CD4-positive, alpha-beta T cell (primary cell): ENCODE measurements at regions not wholly inside any gene's neighbourhood (a gene's known extent, or its start where the extent isn't known, plus 50 kb on each side); places are given as distances from the start of the nearest gene placed in this dataset.

ENCODE experiments used
- ATAC-seq: fragments of 200-7000 bp; cut with Tn5 transposase; one replicate; pipeline ENCODE4 v1.10.0; 2022; ENCODE audit warnings: mild to moderate bottlenecking; ENCODE audit not compliant: poor library complexity
- CTCF ChIA-PET: fragments of 350-600 bp; sonication (Branson Sonifier 250); formaldehyde crosslinking; loops from one replicate; lab custom pipeline; 2021; ENCODE audit warnings: antibody characterized with exemption, inconsistent platforms; lab: Charles Lee
- POLR2A ChIA-PET: fragments of 350-600 bp; sonication (Branson Sonifier 250); formaldehyde crosslinking; loops from one replicate; lab custom pipeline; 2021; ENCODE audit warnings: antibody characterized with exemption, inconsistent platforms; lab: Charles Lee
- DNase-seq, 14 experiments: peaks; one replicate each; pipeline ENCODE4 v3.0.0-alpha.2; 2013 to 2020; ENCODE audit warnings: mixed read lengths in 2 of 14
- H3K27ac ChIP-seq, 2 donors: one replicate each; pipeline versions ENCODE4 v1.5.1 to v1.7.0; 2013; ENCODE audit warnings: low read length in 2 of 2, low read depth in 1 of 2, mild to moderate bottlenecking in 1 of 2
- H3K27me3 ChIP-seq, 2 experiments: 1 replicate in 1 of 2; 2 replicates in 1 of 2; pipeline versions ENCODE4 v1.6.1 to v1.7.0; 2013; ENCODE audit warnings: low read length in 2 of 2, control low read depth in 1 of 2, mild to moderate bottlenecking in 1 of 2, moderate library complexity in 1 of 2; ENCODE audit not compliant: insufficient read depth in 2 of 2, control insufficient read depth in 1 of 2
- H3K36me3 ChIP-seq: one replicate; pipeline ENCODE4 v1.6.1; 2013; ENCODE audit warnings: low read length, control low read depth; ENCODE audit not compliant: insufficient read depth
- H3K4me1 ChIP-seq: one replicate; pipeline ENCODE4 v1.6.1; 2013; ENCODE audit warnings: low read length, control low read depth; ENCODE audit not compliant: insufficient read depth
- H3K4me3 ChIP-seq: one replicate; pipeline ENCODE4 v1.5.1; 2013; ENCODE audit warnings: mild to moderate bottlenecking, low read length, moderate library complexity
- H3K9me3 ChIP-seq, 2 experiments: 1 replicate in 1 of 2; 2 replicates in 1 of 2; pipeline versions ENCODE4 v1.6.1 to v1.7.0; 2013; ENCODE audit warnings: low read length in 2 of 2, mild to moderate bottlenecking in 2 of 2, control low read depth in 1 of 2, moderate library complexity in 1 of 2; ENCODE audit not compliant: control insufficient read depth in 1 of 2, insufficient read depth in 1 of 2
- H3K27ac Mint-ChIP-seq: one replicate; pipeline ENCODE4 v1.8.0; 2020; ENCODE audit warnings: mixed read lengths
- H3K27me3 Mint-ChIP-seq: one replicate; pipeline ENCODE4 v1.8.0; 2021; ENCODE audit warnings: mixed read lengths
- H3K36me3 Mint-ChIP-seq: one replicate; pipeline ENCODE4 v1.8.0; 2021; ENCODE audit warnings: low read depth, mixed read lengths
- H3K4me1 Mint-ChIP-seq: one replicate; pipeline ENCODE4 v1.8.0; 2021; ENCODE audit warnings: low read depth, mixed read lengths
- H3K4me3 Mint-ChIP-seq: one replicate; pipeline ENCODE4 v1.8.0; 2020; ENCODE audit warnings: mild to moderate bottlenecking, mixed read lengths
- H3K9me3 Mint-ChIP-seq: one replicate; pipeline ENCODE4 v1.8.0; 2020; ENCODE audit warnings: mixed read lengths
- intact Hi-C, 2 experiments: fragments of 100-400 bp; cut with DNase I in 1 of 2; cut with micrococcal nuclease in 1 of 2; formaldehyde crosslinking; loops; one replicate each; pipeline versions ENCODE4 v1.15.1 to v1.9.0; 2023 to 2025; cut with DNase I, micrococcal nuclease
- TF ChIP-seq, protein P1 (sequence below): fragments of 200-600 bp; IDR thresholded peaks from one replicate; pipeline ENCODE4 v1.8.0; 2022; ENCODE audit warnings: antibody characterized with exemption, mild to moderate bottlenecking

GRCh38 chr4:148770848-148771247 lies 328.6 kb upstream of the NR3C2 start:
- Histone ChIP-seq H3K27ac (no peak overlapping the region), H3K4me1 (no peaks in the 10 kb centered on the region), H3K27me3 (no peaks in the 10 kb centered on the region), H3K36me3 (no peaks in the 10 kb centered on the region), H3K4me3 (no peak overlapping the region), H3K9me3 (no peaks in the 10 kb centered on the region)
- H3K36me3 Mint-ChIP-seq = no peaks in the 10 kb centered on the region
- no peaks in the 10 kb centered on the region for H3K27me3 Mint-ChIP-seq
- H3K4me1 Mint-ChIP-seq = no peaks in the 10 kb centered on the region
- ChIA-PET CTCF (no interaction called here), POLR2A (no interaction called here)
- no peak overlapping the region for H3K4me3 Mint-ChIP-seq
- DNase-seq (no peak), ATAC-seq (no peak)
- no peaks in the 10 kb centered on the region for H3K9me3 Mint-ChIP-seq
- TF ChIP-seq, protein P1, sequence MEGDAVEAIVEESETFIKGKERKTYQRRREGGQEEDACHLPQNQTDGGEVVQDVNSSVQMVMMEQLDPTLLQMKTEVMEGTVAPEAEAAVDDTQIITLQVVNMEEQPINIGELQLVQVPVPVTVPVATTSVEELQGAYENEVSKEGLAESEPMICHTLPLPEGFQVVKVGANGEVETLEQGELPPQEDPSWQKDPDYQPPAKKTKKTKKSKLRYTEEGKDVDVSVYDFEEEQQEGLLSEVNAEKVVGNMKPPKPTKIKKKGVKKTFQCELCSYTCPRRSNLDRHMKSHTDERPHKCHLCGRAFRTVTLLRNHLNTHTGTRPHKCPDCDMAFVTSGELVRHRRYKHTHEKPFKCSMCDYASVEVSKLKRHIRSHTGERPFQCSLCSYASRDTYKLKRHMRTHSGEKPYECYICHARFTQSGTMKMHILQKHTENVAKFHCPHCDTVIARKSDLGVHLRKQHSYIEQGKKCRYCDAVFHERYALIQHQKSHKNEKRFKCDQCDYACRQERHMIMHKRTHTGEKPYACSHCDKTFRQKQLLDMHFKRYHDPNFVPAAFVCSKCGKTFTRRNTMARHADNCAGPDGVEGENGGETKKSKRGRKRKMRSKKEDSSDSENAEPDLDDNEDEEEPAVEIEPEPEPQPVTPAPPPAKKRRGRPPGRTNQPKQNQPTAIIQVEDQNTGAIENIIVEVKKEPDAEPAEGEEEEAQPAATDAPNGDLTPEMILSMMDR = no peak
- H3K27ac Mint-ChIP-seq = no peak overlapping the region
- intact Hi-C loops = loop anchor here in 1 of 2 experiments (10.0 kb wide), 1 partner anchor 746 kb away; no protein-coding TSS in a partner anchor

- Mint-ChIP-seq H3K4me1 (no peaks in the 10 kb centered on the region), H3K27me3 (no peaks in the 10 kb centered on the region), H3K9me3 (no peaks in the 10 kb centered on the region), H3K36me3 (no peaks in the 10 kb centered on the region), H3K27ac (no peak overlapping the region), H3K4me3 (no peak overlapping the region)
- POLR2A ChIA-PET = no interaction called here
- ATAC-seq (no peak), DNase-seq (peak in 2 of 14 experiments; percentile 3 to 6)
- H3K9me3 ChIP-seq = no peaks in the 10 kb centered on the region
- no peaks in the 10 kb centered on the region for H3K27me3 ChIP-seq
- intact Hi-C loops = loop anchor here in 1 of 2 experiments (10.0 kb wide), 1 partner anchor 746 kb away; no protein-coding TSS in a partner anchor
- no peaks in the 10 kb centered on the region for H3K4me1 ChIP-seq
- H3K36me3 ChIP-seq = no peaks in the 10 kb centered on the region
- TF ChIP-seq, protein P1 = no peak
- no peak overlapping the region for H3K4me3 ChIP-seq
- CTCF ChIA-PET = no interaction called here
- no peak overlapping the region for H3K27ac ChIP-seq
Measured at GRCh38 chr4:148770377-148770776, 328.2 kb upstream of the NR3C2 start.

DNA sequence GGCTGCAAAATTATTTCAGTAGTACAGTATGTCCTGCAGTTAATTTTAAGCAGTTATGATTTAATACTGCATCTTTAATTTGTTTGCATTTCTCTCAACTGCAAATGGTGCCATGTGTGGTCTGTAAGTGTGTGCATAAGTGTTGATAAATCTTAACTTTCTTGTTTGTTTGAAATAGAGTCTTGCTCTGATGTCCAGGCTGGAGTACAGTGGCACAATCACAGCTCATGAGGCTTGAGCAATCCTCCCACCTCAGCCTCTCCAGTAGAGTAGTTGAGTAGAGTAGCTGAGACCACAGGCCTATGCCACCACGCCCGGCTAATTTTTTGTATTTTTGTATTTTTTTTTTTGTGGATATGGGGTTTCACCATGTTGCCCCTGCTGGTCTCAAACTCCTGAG lies 322.5 kb upstream of the NR3C2 start:
- ChIA-PET CTCF (no interaction called here), POLR2A (no interaction called here)
- TF ChIP-seq, protein P1 = no peak
- Histone ChIP-seq H3K27ac (no peak overlapping the region), H3K4me1 (no peaks in the 10 kb centered on the region), H3K9me3 (peaks cover 0 to 4% of the 10 kb centered on the region in 2 experiments), H3K36me3 (no peaks in the 10 kb centered on the region), H3K27me3 (no peaks in the 10 kb centered on the region), H3K4me3 (no peak overlapping the region)
- Mint-ChIP-seq H3K36me3 (no peaks in the 10 kb centered on the region), H3K27me3 (no peaks in the 10 kb centered on the region), H3K27ac (no peak overlapping the region), H3K4me1 (no peaks in the 10 kb centered on the region), H3K9me3 (peaks cover 8% of the 10 kb centered on the region), H3K4me3 (no peak overlapping the region)
- intact Hi-C loops = no loop called here
- no peak for ATAC-seq
- DNase-seq = no peak
